ENCODE measurements at regions not wholly inside any gene's neighbourhood (a gene's known extent, or its start where the extent isn't known, plus 50 kb on each side); places are given as distances from the start of the nearest gene placed in this dataset.

- Mint-ChIP-seq H3K9me3 (peaks cover 37 to 57% of the 10 kb centered on the region in 2 experiments), H3K36me3 (ENCODE audit: insufficient read depth in 1 of 3, low read depth in 3 of 3) (peaks cover 25 to 37% (median 32%) of the 10 kb centered on the region in 3 experiments), H3K27ac (no peak overlapping the region), H3K27me3 (ENCODE audit: low read depth) (peaks cover 5% of the 10 kb centered on the region; the same call in 1 of the 2 replicates), H3K4me1 (peaks cover 0 to 4% of the 10 kb centered on the region in 2 experiments; a peak in 1 of 4 replicates), H3K4me3 (no peak overlapping the region)
- H2BK12ac ChIP-seq (ENCODE audit: insufficient read length, low read depth, low read length) = no peak overlapping the region
- no peaks in the 10 kb centered on the region for H3K79me2 ChIP-seq (ENCODE audit: insufficient read depth, low read length)
- H2BK5ac ChIP-seq (ENCODE audit: insufficient read length, low read length) = no peak overlapping the region
- no peak for DNase-seq
- H2BK120ac ChIP-seq (ENCODE audit: low read depth, low read length, poor library complexity, severe bottlenecking) = no peak overlapping the region
- no peak overlapping the region for H3K23ac ChIP-seq (ENCODE audit: insufficient read length, low read depth, low read length)
- no peaks in the 10 kb centered on the region for H3K79me1 ChIP-seq (ENCODE audit: insufficient read depth, low read depth, low read length, poor library complexity, severe bottlenecking)
- no peak overlapping the region for H3K14ac ChIP-seq (ENCODE audit: insufficient read depth, low read length)
- no peaks in the 10 kb centered on the region for H3K4me1 ChIP-seq (ENCODE audit: insufficient read depth, low read length)
- no peak overlapping the region for H2AK5ac ChIP-seq (ENCODE audit: insufficient read length, low read length)
- H2BK20ac ChIP-seq (ENCODE audit: low read depth, low read length, poor library complexity, severe bottlenecking) = no peak overlapping the region
- peaks cover 9% of the 10 kb centered on the region for H3K9me3 ChIP-seq (ENCODE audit: control insufficient read depth, low read depth, low read length)
- no peak overlapping the region for H3K27ac ChIP-seq (ENCODE audit: insufficient read length, low read depth, low read length)
- H3K18ac ChIP-seq (ENCODE audit: insufficient read length, low read depth, low read length) = no peak overlapping the region
- no peak overlapping the region for H4K8ac ChIP-seq (replicated peaks; ENCODE audit: insufficient read length, low read depth, low read length)
- TF ChIP-seq CTCF (conservative IDR thresholded peaks at IDR 0.05) = no peak
- no peak overlapping the region for H4K5ac ChIP-seq (ENCODE audit: insufficient read length, low read depth, low read length)
- no peak overlapping the region for H3K56ac ChIP-seq (ENCODE audit: insufficient read length, low read depth, low read length)
- no CpG with 5 or more reads among the region's 5 CpGs for WGBS (ENCODE audit: extremely low coverage, insufficient read length, low lambda C conversion rate)
- H4K91ac ChIP-seq (ENCODE audit: insufficient read length, low read depth, low read length) = no peak overlapping the region
- no peak overlapping the region for H3K4ac ChIP-seq (ENCODE audit: low read depth, low read length)
- H2AFZ ChIP-seq (ENCODE audit: low read length) = no peak overlapping the region
- no peaks in the 10 kb centered on the region for H3K23me2 ChIP-seq (ENCODE audit: insufficient read length, low read depth, low read length, poor library complexity, severe bottlenecking)
- no peaks in the 10 kb centered on the region for H3K27me3 ChIP-seq (ENCODE audit: insufficient read depth, low read length)
- H3K4me2 ChIP-seq (ENCODE audit: insufficient read depth, insufficient read length, low read length) = no peak overlapping the region
- H3T11ph ChIP-seq (ENCODE audit: low read length) = no peak overlapping the region
- no peak overlapping the region for H2BK15ac ChIP-seq (ENCODE audit: low read depth, low read length)
- H4K20me1 ChIP-seq (ENCODE audit: control insufficient read depth, insufficient read depth, insufficient read length) = no peaks in the 10 kb centered on the region
- H3K9ac ChIP-seq (ENCODE audit: extremely low read depth, insufficient read length, low read length) = no peak overlapping the region
Observed at GRCh38 chr3:145063616-145064015, 1092.0 kb downstream of the DIPK2A start.

Data from H9 (cell line).